NCI-H2196 (cell line): ENCODE measurements at regions not wholly inside any gene's neighbourhood (a gene's known extent, or its start where the extent isn't known, plus 50 kb on each side); places are given as distances from the start of the nearest gene placed in this dataset.
"Not testable (repeated sequence)": the region's sequence is repeated elsewhere in the genome, so short reads cannot be mapped to it uniquely, and the experiment has no call there.

ENCODE experiments used
- DNase-seq: peaks from one replicate; lab custom pipeline; 2025; ENCODE audit not compliant: unreplicated experiment; lab: John Stamatoyannopoulos, UW

GRCh38 chr5:13354611-13355010 is 589.9 kb downstream of the DNAH5 start:
- DNase-seq: no peak

GRCh38 chr5:13350767-13351166 is 593.7 kb downstream of the DNAH5 start:
- DNase-seq: no peak

- DNase-seq: no peak
These were observed 595.9 kb downstream of the DNAH5 start for GRCh38 chr5:13348568-13348967.

GRCh38 chr5:13346401-13346800 is 598.1 kb downstream of the DNAH5 start:
- DNase-seq: no peak

- DNase-seq: no peak
These were observed 605.4 kb downstream of the DNAH5 start for GRCh38 chr5:13339093-13339492.

GRCh38 chr5:13335026-13335425 is 609.5 kb downstream of the DNAH5 start:
- DNase-seq: not testable (repeated sequence)

- no peak for DNase-seq
These were observed 612.9 kb downstream of the DNAH5 start for GRCh38 chr5:13331585-13331984.

GRCh38 chr5:13328316-13328715 is 616.2 kb downstream of the DNAH5 start:
- DNase-seq: no peak

- DNase-seq: no peak
These were observed 618.7 kb downstream of the DNAH5 start for GRCh38 chr5:13325765-13326164.

GRCh38 chr5:13322769-13323168 is 621.7 kb downstream of the DNAH5 start:
- no peak for DNase-seq

- no peak for DNase-seq
These were observed 626.8 kb downstream of the DNAH5 start for GRCh38 chr5:13317654-13318053.

- DNase-seq: no peak
These were observed 628.3 kb downstream of the DNAH5 start for GRCh38 chr5:13316176-13316575.

- no peak for DNase-seq
These were observed 637.0 kb downstream of the DNAH5 start for GRCh38 chr5:13307480-13307879.

GRCh38 chr5:13303445-13303844 is 641.0 kb downstream of the DNAH5 start:
- DNase-seq: no peak

- DNase-seq: no peak
These were observed 665.7 kb downstream of the DNAH5 start for GRCh38 chr5:13278811-13279210.

GRCh38 chr5:13278148-13278547 is 666.3 kb downstream of the DNAH5 start:
- no peak for DNase-seq

GRCh38 chr5:13276156-13276555 is 668.3 kb downstream of the DNAH5 start:
- DNase-seq: no peak

GRCh38 chr5:13263701-13264100 is 680.8 kb downstream of the DNAH5 start:
- DNase-seq: no peak

- DNase-seq: no peak
These were observed 691.4 kb downstream of the DNAH5 start for GRCh38 chr5:13253111-13253510.

- DNase-seq: no peak
These were observed 691.8 kb downstream of the DNAH5 start for GRCh38 chr5:13252699-13253098.

GRCh38 chr5:13251623-13252376 is 692.7 kb downstream of the DNAH5 start:
- no peak for DNase-seq

GRCh38 chr5:13250464-13251291 is 693.8 kb downstream of the DNAH5 start:
- DNase-seq: no peak
